K562 (cell line): ENCODE measurements at regions not wholly inside any gene's neighbourhood (a gene's known extent, or its start where the extent isn't known, plus 50 kb on each side); places are given as distances from the start of the nearest gene placed in this dataset.

Experiments used
- ATAC-seq: fragments of 200-7000 bp; cut with Tn5 transposase; 3 replicates; pipeline ENCODE4 v1.9.1; 2020; ENCODE audit warnings: moderate library complexity
- BruUV-seq: library from RNA; stranded (reverse); fragments of 400-500 nt; replicated peaks from 2 replicates; lab custom pipeline; 2021; lab: Mats Ljungman, UMichigan
- CTCF ChIA-PET: fragments of 300-600 bp; formaldehyde crosslinking; extraction: SDS; loops from one replicate; lab custom pipeline; 2021; ENCODE audit warnings: low intra/inter-chr PET ratio; lab: Yijun Ruan, JAX
- POLR2A ChIA-PET: fragments of 300-600, 350-650 bp; sonication (Branson Sonifier 250); formaldehyde crosslinking; extraction: SDS; loops from one replicate; lab custom pipeline; 2021; ENCODE audit warnings: antibody characterized with exemption, inconsistent platforms; lab: Yijun Ruan, JAX
- DNase-seq, 4 experiments: peaks; one replicate each; pipeline versions ENCODE4 v3.0.0 to v3.0.0-alpha.2; 2011 to 2018; ENCODE audit warnings: low spot score in 3 of 4, mixed read lengths in 3 of 4; ENCODE audit errors: extremely low read depth in 1 of 4
- FAIRE-seq: peaks from 2 replicates; lab custom pipeline; 2011; peaks lifted over from hg19 to GRCh38; lab: Jason Lieb, UNC
- H2AFZ ChIP-seq: 2 replicates; pipeline ENCODE4 v1.6.0; 2011; ENCODE audit warnings: low read depth, low read length, control low read depth, inconsistent platforms
- H3K27ac ChIP-seq: fragments of 200-600 bp; 3 replicates; pipeline ENCODE4 v1.8.0; 2011; ENCODE audit warnings: low read depth, mild to moderate bottlenecking, control low read depth, inconsistent platforms, low read length, moderate library complexity, mixed read lengths; ENCODE audit errors: extremely low read depth
- H3K27me3 ChIP-seq, 2 experiments: fragments of 300-600 bp in 1 of 2; 2 replicates in 1 of 2; 3 replicates in 1 of 2; pipeline versions ENCODE4 v1.6.0 to v1.8.0; 2011; ENCODE audit warnings: inconsistent platforms in 2 of 2, low read length in 2 of 2, mild to moderate bottlenecking in 1 of 2, mixed read lengths in 1 of 2, moderate library complexity in 1 of 2; ENCODE audit not compliant: control insufficient read depth in 2 of 2, insufficient read depth in 2 of 2
- H3K36me3 ChIP-seq: fragments of 300-600 bp; 3 replicates; pipeline ENCODE4 v1.8.0; 2011; ENCODE audit warnings: mild to moderate bottlenecking, low read length, inconsistent platforms; ENCODE audit not compliant: control insufficient read depth, insufficient read depth
- H3K4me1 ChIP-seq, 2 experiments: fragments of 200-600 bp in 1 of 2; replicated peaks in 1 of 2; 2 replicates in 1 of 2; 3 replicates in 1 of 2; pipeline versions ENCODE4 v1.5.1 to v1.8.0; 2011; ENCODE audit warnings: inconsistent platforms in 2 of 2, low read length in 2 of 2, mild to moderate bottlenecking in 1 of 2, mixed read lengths in 1 of 2, moderate library complexity in 1 of 2; ENCODE audit not compliant: control insufficient read depth in 2 of 2, insufficient read depth in 2 of 2
- H3K4me2 ChIP-seq: 2 replicates; pipeline ENCODE4 v1.6.1; 2011; ENCODE audit warnings: low read length, control low read depth, inconsistent platforms, mixed read lengths; ENCODE audit not compliant: insufficient read depth
- H3K4me3 ChIP-seq: fragments of 200-600 bp; sonication (generic), shearing (Covaris generic); 2 replicates; pipeline ENCODE4 v1.5.1; 2016; ENCODE audit warnings: control low read depth, inconsistent platforms
- H3K79me2 ChIP-seq: fragments of 200-600 bp; 3 replicates; pipeline ENCODE4 v1.8.0; 2011; ENCODE audit warnings: low read length, inconsistent platforms; ENCODE audit not compliant: control insufficient read depth, insufficient read depth
- H3K9ac ChIP-seq, 2 experiments: 2 replicates each; pipeline versions ENCODE4 v1.6.0 to v1.6.1; 2011; ENCODE audit warnings: low read depth in 2 of 2, low read length in 2 of 2, control low read depth in 1 of 2, inconsistent platforms in 1 of 2, mild to moderate bottlenecking in 1 of 2, mixed read lengths in 1 of 2; ENCODE audit not compliant: insufficient read depth in 1 of 2
- H3K9me1 ChIP-seq: one replicate; pipeline ENCODE4 v1.6.0; 2011; ENCODE audit warnings: inconsistent platforms, mild to moderate bottlenecking, low read length, moderate library complexity; ENCODE audit not compliant: control insufficient read depth, insufficient read depth
- H3K9me3 ChIP-seq: replicated peaks from 2 replicates; pipeline ENCODE4 v1.5.1; 2011; ENCODE audit warnings: low read depth, low read length, inconsistent platforms; ENCODE audit not compliant: control insufficient read depth, insufficient read depth
- H4K20me1 ChIP-seq: replicated peaks from 2 replicates; pipeline ENCODE4 v1.6.1; 2011; ENCODE audit warnings: low read length, inconsistent platforms, mixed read lengths; ENCODE audit not compliant: control insufficient read depth, insufficient read depth
- HOXB6 ChIP-seq: fragments of 250-450 bp; sonication (Bioruptor Pico); IDR thresholded peaks from 2 replicates; pipeline ENCODE4 v1.5.1; 2022; ENCODE audit warnings: mild to moderate bottlenecking, borderline replicate concordance
- KDM1A ChIP-seq, 2 experiments: fragments of 450-650 bp; IDR thresholded peaks; 2 replicates each; pipeline ENCODE4 v1.6.1; 2016; ENCODE audit warnings: mild to moderate bottlenecking in 2 of 2
- POLR3A ChIP-seq: IDR thresholded peaks from 2 replicates; pipeline ENCODE4 v1.6.1; 2011; ENCODE audit warnings: borderline replicate concordance, mild to moderate bottlenecking, moderate library complexity; ENCODE audit not compliant: insufficient read length, insufficient read depth; ENCODE audit errors: extremely low read depth
- TRIM24 ChIP-seq, 2 experiments: fragments of 450-650 bp; IDR thresholded peaks; 2 replicates each; pipeline ENCODE4 v1.6.1; 2016
- TRIM28 ChIP-seq: fragments of 450-650 bp; IDR thresholded peaks from 2 replicates; pipeline ENCODE4 v1.6.1; 2017
- ZNF707 ChIP-seq: fragments of 250-450 bp; sonication (Bioruptor Pico); conservative IDR thresholded peaks from 2 replicates; pipeline ENCODE4 v1.8.0; 2022; ENCODE audit warnings: inconsistent platforms, mild to moderate bottlenecking, moderate library complexity
- WGBS: fragments of 100-300 bp; shearing (Covaris generic); methylation state at CpG from one replicate; pipeline ENCODE4 v1.1.6; 2016; ENCODE audit warnings: low coverage, mixed read lengths; ENCODE audit not compliant: insufficient coverage; ENCODE audit errors: missing lambda C conversion rate; 5-methylcytosine and 5-hydroxymethylcytosine counted together
- in situ Hi-C: fragments of 300-500 bp; cut with MboI; formaldehyde crosslinking; loops from 4 replicates; pipeline ENCODE4 v1.15.0; 2018; ENCODE audit warnings: inconsistent platforms, mixed read lengths
- intact Hi-C: fragments of 100-400 bp; cut with micrococcal nuclease; formaldehyde crosslinking; loops from 2 replicates; pipeline ENCODE4 v1.14.2; 2022
- TF ChIP-seq, protein P1 (sequence below): sonication (generic); formaldehyde crosslinking; IDR thresholded peaks from 2 replicates; pipeline ENCODE4 v1.8.0; 2022; ENCODE audit warnings: mild to moderate bottlenecking, missing genetic modification reagents
- TF ChIP-seq, protein P2 (sequence below), 2 experiments: fragments of 450-650 bp; IDR thresholded peaks; 2 replicates each; pipeline ENCODE4 v1.6.1; 2018; ENCODE audit warnings: mild to moderate bottlenecking in 2 of 2, low read depth in 1 of 2; ENCODE audit not compliant: partially characterized antibody in 2 of 2
- TF ChIP-seq, protein P3 (sequence below): sonication (generic); formaldehyde crosslinking; IDR thresholded peaks from 2 replicates; pipeline ENCODE4 v1.8.1; 2023; ENCODE audit warnings: mild to moderate bottlenecking, missing genetic modification reagents, moderate library complexity
- TF ChIP-seq, protein P4 (sequence below): fragments of 150-350 bp; IDR thresholded peaks from 2 replicates; pipeline ENCODE4 v1.6.1; 2014; ENCODE audit warnings: low read depth, mild to moderate bottlenecking, low read length, borderline replicate concordance

DNA sequence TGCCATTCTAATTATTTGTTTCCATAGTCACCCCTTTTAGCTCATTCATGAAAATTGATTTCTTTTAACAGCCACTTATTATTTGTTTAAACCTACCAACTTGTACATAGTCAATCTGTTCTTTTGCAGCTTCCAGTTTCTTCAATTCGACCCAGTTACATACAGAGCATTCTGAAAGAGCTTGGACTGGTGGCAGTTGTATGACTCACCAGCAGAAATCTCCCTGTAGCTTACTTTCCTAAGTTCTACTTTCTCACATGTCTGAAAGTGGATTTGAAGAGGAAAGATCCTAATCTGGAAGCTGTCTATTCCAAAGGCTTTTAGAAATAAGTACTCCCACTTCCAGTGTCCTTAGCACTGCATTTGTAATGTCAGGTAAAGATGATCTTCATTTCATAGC, 447.9 kb downstream of the HTR1B start:
- Histone ChIP-seq H3K79me2 (no peaks in the 10 kb centered on the region), H3K27ac (no peak overlapping the region), H3K9me3 (no peaks in the 10 kb centered on the region; the same call in 1 of the 2 replicates), H2AFZ (no peak overlapping the region), H3K9ac (no peak overlapping the region), H3K4me3 (no peak overlapping the region), H3K4me2 (no peak overlapping the region), H3K4me1 (no peaks in the 10 kb centered on the region), H3K27me3 (no peaks in the 10 kb centered on the region), H3K9me1 (no peaks in the 10 kb centered on the region), H4K20me1 (no peaks in the 10 kb centered on the region), H3K36me3 (no peaks in the 10 kb centered on the region)
- in situ Hi-C loops, result no loop called here
- ATAC-seq, result no peak
- no TSS peak for BruUV-seq
- intact Hi-C loops, result no loop called here
- ChIA-PET POLR2A (no interaction called here), CTCF (no interaction called here)
- no peak for DNase-seq
- WGBS, result 0% methylated on average over 1 of the region's 1 CpG
- FAIRE-seq, result no peak
- TF ChIP-seq, protein P1, sequence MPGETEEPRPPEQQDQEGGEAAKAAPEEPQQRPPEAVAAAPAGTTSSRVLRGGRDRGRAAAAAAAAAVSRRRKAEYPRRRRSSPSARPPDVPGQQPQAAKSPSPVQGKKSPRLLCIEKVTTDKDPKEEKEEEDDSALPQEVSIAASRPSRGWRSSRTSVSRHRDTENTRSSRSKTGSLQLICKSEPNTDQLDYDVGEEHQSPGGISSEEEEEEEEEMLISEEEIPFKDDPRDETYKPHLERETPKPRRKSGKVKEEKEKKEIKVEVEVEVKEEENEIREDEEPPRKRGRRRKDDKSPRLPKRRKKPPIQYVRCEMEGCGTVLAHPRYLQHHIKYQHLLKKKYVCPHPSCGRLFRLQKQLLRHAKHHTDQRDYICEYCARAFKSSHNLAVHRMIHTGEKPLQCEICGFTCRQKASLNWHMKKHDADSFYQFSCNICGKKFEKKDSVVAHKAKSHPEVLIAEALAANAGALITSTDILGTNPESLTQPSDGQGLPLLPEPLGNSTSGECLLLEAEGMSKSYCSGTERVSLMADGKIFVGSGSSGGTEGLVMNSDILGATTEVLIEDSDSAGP (CRISPR knock-in tag), result no peak
- TF ChIP-seq HOXB6, result no peak
- TF ChIP-seq, protein P2, sequence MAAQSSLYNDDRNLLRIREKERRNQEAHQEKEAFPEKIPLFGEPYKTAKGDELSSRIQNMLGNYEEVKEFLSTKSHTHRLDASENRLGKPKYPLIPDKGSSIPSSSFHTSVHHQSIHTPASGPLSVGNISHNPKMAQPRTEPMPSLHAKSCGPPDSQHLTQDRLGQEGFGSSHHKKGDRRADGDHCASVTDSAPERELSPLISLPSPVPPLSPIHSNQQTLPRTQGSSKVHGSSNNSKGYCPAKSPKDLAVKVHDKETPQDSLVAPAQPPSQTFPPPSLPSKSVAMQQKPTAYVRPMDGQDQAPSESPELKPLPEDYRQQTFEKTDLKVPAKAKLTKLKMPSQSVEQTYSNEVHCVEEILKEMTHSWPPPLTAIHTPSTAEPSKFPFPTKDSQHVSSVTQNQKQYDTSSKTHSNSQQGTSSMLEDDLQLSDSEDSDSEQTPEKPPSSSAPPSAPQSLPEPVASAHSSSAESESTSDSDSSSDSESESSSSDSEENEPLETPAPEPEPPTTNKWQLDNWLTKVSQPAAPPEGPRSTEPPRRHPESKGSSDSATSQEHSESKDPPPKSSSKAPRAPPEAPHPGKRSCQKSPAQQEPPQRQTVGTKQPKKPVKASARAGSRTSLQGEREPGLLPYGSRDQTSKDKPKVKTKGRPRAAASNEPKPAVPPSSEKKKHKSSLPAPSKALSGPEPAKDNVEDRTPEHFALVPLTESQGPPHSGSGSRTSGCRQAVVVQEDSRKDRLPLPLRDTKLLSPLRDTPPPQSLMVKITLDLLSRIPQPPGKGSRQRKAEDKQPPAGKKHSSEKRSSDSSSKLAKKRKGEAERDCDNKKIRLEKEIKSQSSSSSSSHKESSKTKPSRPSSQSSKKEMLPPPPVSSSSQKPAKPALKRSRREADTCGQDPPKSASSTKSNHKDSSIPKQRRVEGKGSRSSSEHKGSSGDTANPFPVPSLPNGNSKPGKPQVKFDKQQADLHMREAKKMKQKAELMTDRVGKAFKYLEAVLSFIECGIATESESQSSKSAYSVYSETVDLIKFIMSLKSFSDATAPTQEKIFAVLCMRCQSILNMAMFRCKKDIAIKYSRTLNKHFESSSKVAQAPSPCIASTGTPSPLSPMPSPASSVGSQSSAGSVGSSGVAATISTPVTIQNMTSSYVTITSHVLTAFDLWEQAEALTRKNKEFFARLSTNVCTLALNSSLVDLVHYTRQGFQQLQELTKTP (IDR thresholded peaks at IDR 0.05; ENCODE audit: low read depth in 1 of 2, partially characterized antibody in 2 of 2), result no peak
- TF ChIP-seq, protein P3, sequence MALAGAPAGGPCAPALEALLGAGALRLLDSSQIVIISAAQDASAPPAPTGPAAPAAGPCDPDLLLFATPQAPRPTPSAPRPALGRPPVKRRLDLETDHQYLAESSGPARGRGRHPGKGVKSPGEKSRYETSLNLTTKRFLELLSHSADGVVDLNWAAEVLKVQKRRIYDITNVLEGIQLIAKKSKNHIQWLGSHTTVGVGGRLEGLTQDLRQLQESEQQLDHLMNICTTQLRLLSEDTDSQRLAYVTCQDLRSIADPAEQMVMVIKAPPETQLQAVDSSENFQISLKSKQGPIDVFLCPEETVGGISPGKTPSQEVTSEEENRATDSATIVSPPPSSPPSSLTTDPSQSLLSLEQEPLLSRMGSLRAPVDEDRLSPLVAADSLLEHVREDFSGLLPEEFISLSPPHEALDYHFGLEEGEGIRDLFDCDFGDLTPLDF (CRISPR knock-in tag), result no peak
- no peak for TF ChIP-seq ZNF707 (CRISPR knock-in tag)
- no peak for TF ChIP-seq TRIM28
- TF ChIP-seq KDM1A (IDR thresholded peaks at IDR 0.05), result no peak
- TF ChIP-seq, protein P4, sequence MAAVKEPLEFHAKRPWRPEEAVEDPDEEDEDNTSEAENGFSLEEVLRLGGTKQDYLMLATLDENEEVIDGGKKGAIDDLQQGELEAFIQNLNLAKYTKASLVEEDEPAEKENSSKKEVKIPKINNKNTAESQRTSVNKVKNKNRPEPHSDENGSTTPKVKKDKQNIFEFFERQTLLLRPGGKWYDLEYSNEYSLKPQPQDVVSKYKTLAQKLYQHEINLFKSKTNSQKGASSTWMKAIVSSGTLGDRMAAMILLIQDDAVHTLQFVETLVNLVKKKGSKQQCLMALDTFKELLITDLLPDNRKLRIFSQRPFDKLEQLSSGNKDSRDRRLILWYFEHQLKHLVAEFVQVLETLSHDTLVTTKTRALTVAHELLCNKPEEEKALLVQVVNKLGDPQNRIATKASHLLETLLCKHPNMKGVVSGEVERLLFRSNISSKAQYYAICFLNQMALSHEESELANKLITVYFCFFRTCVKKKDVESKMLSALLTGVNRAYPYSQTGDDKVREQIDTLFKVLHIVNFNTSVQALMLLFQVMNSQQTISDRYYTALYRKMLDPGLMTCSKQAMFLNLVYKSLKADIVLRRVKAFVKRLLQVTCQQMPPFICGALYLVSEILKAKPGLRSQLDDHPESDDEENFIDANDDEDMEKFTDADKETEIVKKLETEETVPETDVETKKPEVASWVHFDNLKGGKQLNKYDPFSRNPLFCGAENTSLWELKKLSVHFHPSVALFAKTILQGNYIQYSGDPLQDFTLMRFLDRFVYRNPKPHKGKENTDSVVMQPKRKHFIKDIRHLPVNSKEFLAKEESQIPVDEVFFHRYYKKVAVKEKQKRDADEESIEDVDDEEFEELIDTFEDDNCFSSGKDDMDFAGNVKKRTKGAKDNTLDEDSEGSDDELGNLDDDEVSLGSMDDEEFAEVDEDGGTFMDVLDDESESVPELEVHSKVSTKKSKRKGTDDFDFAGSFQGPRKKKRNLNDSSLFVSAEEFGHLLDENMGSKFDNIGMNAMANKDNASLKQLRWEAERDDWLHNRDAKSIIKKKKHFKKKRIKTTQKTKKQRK, result no peak
- no peak for TF ChIP-seq TRIM24 (IDR thresholded peaks at IDR 0.05)
- TF ChIP-seq POLR3A, result no peak
